ENCODE measurements at regions not wholly inside any gene's neighbourhood (a gene's known extent, or its start where the extent isn't known, plus 50 kb on each side); places are given as distances from the start of the nearest gene placed in this dataset.

- Histone ChIP-seq H3K4me1 (ENCODE audit: control insufficient read depth, insufficient read depth, low read length) (0 out of 2 replicates have a peak, but pooled peaks cover 5% of the 10 kb centered on the region), H3K79me2 (ENCODE audit: control insufficient read depth, insufficient read depth, low read length) (no peaks in the 10 kb centered on the region), H2AFZ (ENCODE audit: control insufficient read depth, low read depth, low read length) (peak overlapping the region; percentile 37; the same call in 1 of the 2 replicates), H3K9me3 (replicated peaks; ENCODE audit: control insufficient read depth, insufficient read depth, low read length) (no peaks in the 10 kb centered on the region), H4K20me1 (ENCODE audit: control insufficient read depth, insufficient read depth) (no peaks in the 10 kb centered on the region), H3K4me3 (no peak overlapping the region), H3K36me3 (ENCODE audit: control insufficient read depth in 2 of 2, insufficient read depth in 2 of 2, low read length in 1 of 2) (no peaks in the 10 kb centered on the region), H3K27me3 (replicated peaks in 1 of 2; ENCODE audit: control insufficient read depth in 2 of 2, insufficient read depth in 2 of 2, low read length in 1 of 2) (no peaks in the 10 kb centered on the region), H3K4me2 (ENCODE audit: control insufficient read depth, insufficient read depth) (peak overlapping the region; percentile 25; the same call in 1 of the 2 replicates), H3K9ac (ENCODE audit: control insufficient read depth, insufficient read depth, low read length) (no peak overlapping the region), H3K27ac (ENCODE audit: control insufficient read depth, insufficient read depth) (no peak overlapping the region)
- TF ChIP-seq PML (IDR thresholded peaks at IDR 0.05; ENCODE audit: low read length) = no peak
- TF ChIP-seq ZNF592 (IDR thresholded peaks at IDR 0.05) = no peak
- TF ChIP-seq SMC3 (IDR thresholded peaks at IDR 0.05; ENCODE audit: borderline replicate concordance, low read length) = no peak
- TF ChIP-seq CHD2 (IDR thresholded peaks at IDR 0.05; ENCODE audit: borderline replicate concordance, low read depth, low read length) = no peak
- no peak for TF ChIP-seq NFYA (IDR thresholded peaks at IDR 0.05; ENCODE audit: borderline replicate concordance, low read depth, low read length)
- FAIRE-seq (peak; percentile 88), ATAC-seq (peak; percentile 52), DNase-seq (ENCODE audit: low read depth, low spot score) (no peak)
- POLR2A ChIA-PET = interaction anchor here (0.5 kb wide), 1 partner anchor 861 kb away, joined by 5 read pairs; no protein-coding TSS in a partner anchor
- in situ Hi-C loops (cut with MboI) = no loop called here
- CTCF ChIA-PET = interaction anchor here (0.6 to 1.6 kb wide), 7 partner anchors 10 to 1782 kb away, joined by 3 to 4 read pairs (median 3); no protein-coding TSS in a partner anchor
- 82% methylated on average over 6 of the region's 6 CpGs for WGBS (ENCODE audit: insufficient coverage, insufficient replicate concordance, low lambda C conversion rate, missing lambda C conversion rate)
- SMC1A ChIA-PET (ENCODE audit: uncharacterized antibody, unreplicated experiment) = interaction anchor here (0.5 to 2.6 kb wide), 8 partner anchors 8 to 239 kb away, joined by 3 to 10 read pairs (median 3); no protein-coding TSS in a partner anchor
- RAD21 ChIA-PET (ENCODE audit: unreplicated experiment) = no interaction called here
- intact Hi-C loops (cut with micrococcal nuclease; ENCODE audit: unreplicated experiment) = no loop called here
- no TSS peak for BruUV-seq (replicated peaks)
Observed at GRCh38 chr2:41720331-41721251, 327.2 kb upstream of the PKDCC start.

All from GM12878 (cell line).